RPMI8226 (cell line): ENCODE measurements at regions not wholly inside any gene's neighbourhood (a gene's known extent, or its start where the extent isn't known, plus 50 kb on each side); places are given as distances from the start of the nearest gene placed in this dataset.

Experiments used
- DNase-seq: peaks from one replicate; pipeline ENCODE4 v3.0.0-alpha.2; 2015

DNA sequence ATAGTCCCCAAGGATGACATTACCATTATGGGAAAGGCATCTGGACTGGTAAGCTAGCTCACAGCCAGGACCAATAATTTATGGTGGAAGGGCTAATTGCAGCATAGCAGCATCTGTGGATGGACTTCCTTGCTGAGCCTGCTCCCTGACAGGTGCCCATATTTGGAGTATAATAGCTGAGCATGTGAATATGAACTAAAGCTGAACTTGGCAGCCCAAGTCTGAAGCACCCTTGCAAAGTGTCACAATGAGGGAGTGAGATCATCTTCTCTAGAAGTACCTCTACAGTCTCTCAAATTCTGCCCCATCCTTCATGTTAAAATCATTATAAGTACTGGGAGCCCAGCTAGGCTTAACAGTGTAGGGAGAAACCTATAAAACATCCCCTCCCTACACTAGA, 128.2 kb upstream of the INPP4B start:
- no peak for DNase-seq

DNA sequence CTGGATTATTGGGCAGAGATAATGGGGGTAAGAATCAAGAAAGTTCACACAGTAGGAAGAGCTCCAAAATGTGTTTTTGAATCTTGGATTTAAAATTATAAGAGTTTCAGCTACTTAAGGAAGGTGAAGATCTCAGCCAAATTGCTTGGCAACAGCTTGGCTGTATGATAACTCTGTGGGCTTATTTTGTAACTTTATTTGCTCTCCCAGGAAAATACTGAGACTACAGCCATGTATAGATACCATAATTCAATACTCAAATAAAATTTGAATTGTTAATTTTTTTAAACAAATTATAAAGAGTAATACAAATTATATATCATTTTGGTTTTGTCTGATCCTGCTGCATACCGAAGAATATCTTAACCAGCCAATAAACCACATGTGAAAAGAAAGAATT, 129.5 kb upstream of the INPP4B start:
- DNase-seq, result no peak

GRCh38 chr4:142976482-142976881, 130.4 kb upstream of the INPP4B start:
- DNase-seq, result no peak

DNA sequence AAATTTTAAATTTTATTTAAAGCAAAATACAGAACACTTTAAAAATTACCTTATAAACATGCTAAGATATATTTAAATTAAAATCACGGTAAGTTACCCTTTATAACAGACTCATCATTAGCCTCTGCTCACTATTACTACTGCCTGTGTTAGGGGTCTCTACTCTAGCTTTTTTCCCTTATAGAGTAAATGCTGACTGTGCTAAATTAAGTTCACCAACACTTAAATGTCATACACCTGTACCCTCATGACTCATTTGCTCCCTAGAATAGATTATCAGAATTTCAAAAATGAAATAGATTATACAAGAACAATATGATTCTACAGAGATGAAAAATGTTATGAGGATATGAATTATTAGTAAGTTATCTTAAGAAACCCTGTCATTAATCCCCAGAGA, 131.1 kb upstream of the INPP4B start:
- DNase-seq, result no peak

DNA sequence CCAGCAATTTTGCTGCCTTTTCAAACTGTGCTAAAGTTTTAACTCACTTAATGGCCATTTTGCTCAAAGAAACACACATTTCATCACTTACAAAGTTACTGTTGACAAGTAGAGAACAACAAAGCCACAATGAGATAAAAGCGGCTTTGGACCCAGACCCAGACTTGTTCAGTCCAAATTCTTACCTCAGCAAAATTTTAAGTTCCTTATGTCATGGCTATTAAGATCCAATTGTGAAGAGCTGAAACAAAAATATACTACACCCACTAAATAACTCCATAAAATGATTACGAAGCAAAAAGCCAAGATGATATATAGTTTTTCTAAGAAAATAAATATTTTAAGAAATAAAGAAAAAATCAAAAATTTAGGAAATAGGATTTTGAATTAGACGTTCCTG, 137.0 kb upstream of the INPP4B start:
- DNase-seq, result no peak

GRCh38 chr4:142983589-142983988, 137.5 kb upstream of the INPP4B start:
- no peak for DNase-seq

DNA sequence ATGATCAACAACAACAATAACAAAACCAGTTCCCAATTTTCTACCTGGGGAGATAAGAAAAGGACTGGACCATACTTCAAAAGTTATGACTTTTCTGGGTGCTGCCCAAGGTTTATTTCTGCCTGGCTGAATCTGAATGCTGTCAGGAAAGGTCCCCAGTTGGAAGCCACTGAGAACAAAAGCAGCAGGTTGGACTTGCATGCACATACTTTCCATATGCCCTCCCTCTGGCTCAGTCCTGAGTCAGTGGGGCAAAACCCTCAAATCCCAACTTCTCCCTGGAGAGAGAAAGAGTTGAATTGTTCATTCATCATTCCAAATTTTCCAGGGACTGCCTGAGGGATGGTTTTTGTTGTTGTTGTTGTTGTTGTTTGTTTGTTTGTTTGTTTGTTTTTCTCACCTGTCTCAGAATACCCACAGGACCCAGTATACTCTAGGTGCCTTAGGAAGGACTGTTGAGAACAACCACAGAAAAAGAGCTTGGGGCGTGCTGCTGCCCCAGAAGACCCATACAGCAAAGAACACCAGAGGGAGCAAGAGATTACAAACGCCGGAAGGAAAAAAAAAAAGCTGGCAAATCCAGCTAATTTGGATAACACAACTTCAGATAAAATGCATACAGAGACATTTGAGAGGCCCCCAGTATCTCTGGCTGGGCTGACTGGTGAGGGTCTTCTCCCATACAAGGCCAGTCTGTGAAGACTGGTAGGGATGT, 138.9 kb upstream of the INPP4B start:
- DNase-seq, result no peak

- DNase-seq, result no peak
Observed at GRCh38 chr4:143016171-143016570, 168.5 kb upstream of the USP38 start.

- no peak for DNase-seq
Observed at GRCh38 chr4:143017210-143017609, 167.5 kb upstream of the USP38 start.

- no peak for DNase-seq
Observed at GRCh38 chr4:143019351-143019750, 165.4 kb upstream of the USP38 start.

DNA sequence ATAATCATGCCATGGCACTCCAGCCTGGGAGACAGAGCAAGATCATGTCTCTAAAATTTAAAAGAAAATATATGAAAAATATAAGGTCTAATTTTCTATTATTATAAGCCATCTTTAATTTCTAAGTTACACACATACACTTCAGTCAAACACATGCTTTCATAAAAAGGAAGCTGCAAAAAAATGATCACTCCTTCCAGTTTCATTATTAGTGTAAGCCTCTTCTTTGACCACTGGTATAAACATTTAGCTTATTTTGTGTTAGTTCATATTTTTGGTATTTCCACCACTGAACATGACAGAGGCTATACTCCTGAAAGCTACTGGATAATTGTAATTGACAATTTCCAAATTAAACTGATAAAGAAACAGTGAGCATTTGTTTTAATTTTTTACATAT, 163.3 kb upstream of the USP38 start:
- DNase-seq, result no peak

- DNase-seq, result no peak
Observed at GRCh38 chr4:143023239-143023918, 161.3 kb upstream of the USP38 start.

- no peak for DNase-seq
Observed at GRCh38 chr4:143025081-143025704, 159.5 kb upstream of the USP38 start.

GRCh38 chr4:143026459-143027170, 158.1 kb upstream of the USP38 start:
- no peak for DNase-seq

DNA sequence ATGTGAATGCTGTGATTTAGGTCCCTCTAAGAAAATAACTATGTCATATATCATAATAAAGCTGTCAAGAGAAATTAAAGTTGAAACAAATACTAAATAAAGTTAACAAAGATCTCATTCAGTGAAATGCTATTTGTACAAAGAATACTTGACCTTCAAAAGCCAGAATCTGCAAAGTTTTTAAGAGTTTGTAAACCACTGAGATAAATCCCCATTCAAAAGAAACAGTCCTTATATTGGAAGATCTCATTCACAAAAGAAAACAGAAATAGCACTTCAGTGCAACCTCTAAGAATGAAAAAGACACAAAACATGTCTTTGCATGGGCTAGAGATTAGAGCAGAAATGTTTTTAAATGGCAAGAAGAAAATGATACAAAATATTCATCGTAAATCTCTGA, 149.1 kb upstream of the USP38 start:
- DNase-seq, result no peak

GRCh38 chr4:143036443-143036842, 148.3 kb upstream of the USP38 start:
- no peak for DNase-seq

- DNase-seq, result no peak
Observed at GRCh38 chr4:143046454-143046853, 138.3 kb upstream of the USP38 start.

DNA sequence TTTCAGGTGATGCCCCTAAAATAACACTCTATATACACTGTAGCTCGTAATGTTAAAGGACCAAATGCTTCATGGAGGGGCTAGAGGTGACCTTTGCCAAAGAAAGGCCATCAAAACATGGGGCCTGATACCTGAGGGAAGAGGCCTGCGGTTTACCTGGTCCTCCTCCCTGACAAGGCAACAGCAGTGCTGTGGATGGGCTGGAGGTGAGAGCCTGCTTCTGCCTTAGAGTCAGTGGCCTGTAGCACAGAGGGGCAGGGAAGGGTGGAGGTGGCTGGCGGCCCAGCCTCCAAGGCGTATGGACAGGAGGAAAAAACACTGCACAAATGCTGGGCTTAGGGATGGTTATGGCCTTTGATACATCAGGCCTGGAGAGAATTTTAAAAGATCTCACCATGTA, 137.8 kb upstream of the USP38 start:
- DNase-seq, result no peak

GRCh38 chr4:143054971-143055370, 129.7 kb upstream of the USP38 start:
- DNase-seq, result no peak

DNA sequence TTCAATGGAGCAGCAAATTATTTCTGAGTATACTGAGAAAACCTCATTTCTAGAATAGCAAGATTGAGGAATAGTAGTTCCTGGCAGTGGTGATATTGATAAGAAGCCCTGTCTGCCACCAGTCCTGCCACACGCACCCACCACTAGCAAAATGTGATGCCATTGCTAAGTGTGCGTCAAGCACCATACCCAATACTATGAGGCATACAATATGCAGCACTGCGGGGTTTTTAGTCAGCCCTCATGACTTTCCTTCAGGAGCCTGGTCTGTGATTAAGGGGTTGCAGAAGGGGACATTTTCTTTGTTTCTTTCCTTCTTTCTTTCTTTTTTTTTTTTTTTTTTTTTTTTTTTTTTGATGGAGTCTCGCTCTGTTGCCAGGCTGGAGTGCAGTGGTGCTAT, 128.7 kb upstream of the USP38 start:
- DNase-seq, result no peak

DNA sequence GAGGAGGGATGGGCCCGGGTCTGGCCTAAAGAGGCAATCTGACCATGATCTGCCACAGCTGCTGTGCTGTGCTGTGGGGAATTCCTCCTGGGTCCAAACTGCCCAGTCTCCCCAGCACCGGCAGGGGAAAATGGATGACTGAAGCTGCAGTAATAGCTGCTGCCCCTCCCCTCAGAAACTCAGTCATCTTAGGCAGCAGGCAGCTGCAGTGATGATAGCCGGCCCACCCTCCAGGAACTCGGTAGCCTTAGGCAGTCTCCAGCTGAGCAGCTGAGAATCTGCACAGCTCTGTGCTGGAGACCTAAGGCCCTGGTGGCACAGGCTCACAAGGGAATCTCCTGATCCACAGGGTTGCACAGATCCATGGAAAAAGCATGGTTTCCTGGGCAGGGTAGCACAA, 113.4 kb upstream of the USP38 start:
- no peak for DNase-seq

- DNase-seq, result no peak
Observed at GRCh38 chr4:143076723-143077122, 108.0 kb upstream of the USP38 start.

DNA sequence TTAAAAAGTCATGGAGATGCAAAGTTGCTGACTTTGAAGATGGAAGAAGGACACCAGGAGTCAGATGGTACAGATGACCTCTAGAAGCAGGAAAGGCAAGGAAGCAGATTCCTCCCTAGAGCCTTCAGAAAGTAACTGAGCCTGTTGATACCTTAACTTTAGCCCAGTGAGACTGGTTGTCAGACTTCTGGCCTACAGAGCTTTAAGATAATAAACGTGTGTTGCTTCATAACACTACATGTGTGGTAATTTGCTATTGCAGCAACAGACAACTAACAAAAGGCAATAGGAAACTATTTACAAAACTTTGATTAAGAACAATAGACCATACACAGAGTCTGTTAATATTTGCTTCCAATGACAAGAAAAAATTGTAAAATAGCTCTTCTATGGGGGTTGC, 102.0 kb upstream of the USP38 start:
- no peak for DNase-seq
